HUDEP-2 (cell line): ENCODE measurements at regions not wholly inside any gene's neighbourhood (a gene's known extent, or its start where the extent isn't known, plus 50 kb on each side); places are given as distances from the start of the nearest gene placed in this dataset.

Experiments used
- DNase-seq, 76 experiments: peaks; one replicate each; lab custom pipeline; 2025; ENCODE audit not compliant: unreplicated experiment in 76 of 76; lab: John Stamatoyannopoulos, UW

DNA sequence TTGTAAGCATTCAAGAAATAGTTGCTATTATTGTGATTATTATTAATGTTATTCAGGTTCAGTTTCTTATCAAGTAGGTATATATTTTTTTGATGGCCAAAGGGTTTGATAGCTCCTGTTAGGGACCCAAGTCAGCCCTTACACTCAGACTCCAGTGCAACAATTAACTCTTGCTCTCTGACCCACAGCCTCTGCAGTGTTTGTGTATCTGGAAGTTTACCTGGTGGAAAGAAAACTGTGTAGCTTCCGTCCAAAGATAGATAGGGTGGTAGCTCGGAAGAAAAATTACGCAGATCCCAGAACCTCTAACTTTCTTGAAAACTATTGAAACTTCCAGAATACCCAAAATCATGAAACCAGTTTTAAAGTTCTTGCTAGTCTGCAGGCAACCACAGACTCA lies 58.6 kb upstream of the IGFBP2 start:
- no peak for DNase-seq

DNA sequence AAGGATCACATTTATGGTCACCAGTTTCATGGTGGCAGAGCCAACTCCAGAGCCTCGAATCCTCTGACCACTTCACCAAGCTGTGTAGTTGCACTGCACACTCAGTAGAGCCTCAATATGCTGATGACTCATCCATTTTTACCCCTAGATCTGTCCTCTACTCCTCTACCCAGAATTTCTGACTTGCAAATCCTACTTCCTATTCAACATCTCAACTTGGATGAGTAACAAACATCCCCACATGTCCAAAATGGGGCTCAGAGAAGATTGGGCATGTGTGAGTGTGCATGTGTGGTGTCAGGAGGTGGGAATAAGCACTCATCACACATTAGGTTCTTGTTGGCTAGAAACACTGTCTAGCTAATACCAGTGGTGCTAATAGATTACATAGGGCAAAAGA lies 57.8 kb upstream of the IGFBP2 start:
- no peak for DNase-seq

DNA sequence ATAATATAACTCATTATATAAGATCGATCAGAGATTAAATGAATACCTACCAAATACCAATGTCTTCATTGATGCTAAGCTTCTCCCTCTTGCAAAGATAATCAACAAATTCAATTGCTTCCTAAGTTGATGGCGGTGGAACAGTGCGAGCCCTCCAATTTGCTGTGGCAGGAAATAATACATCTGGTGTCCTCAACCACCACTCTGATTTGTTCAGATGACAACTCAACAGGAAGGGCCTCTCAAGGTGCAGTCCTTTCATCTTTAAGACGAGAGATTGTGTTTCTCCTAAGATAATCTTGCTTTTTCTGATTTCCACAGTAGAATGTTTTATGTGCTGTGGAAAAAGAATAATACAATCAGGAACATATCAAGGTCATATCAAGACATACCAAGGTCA lies 56.6 kb upstream of the IGFBP2 start:
- DNase-seq = no peak

DNA sequence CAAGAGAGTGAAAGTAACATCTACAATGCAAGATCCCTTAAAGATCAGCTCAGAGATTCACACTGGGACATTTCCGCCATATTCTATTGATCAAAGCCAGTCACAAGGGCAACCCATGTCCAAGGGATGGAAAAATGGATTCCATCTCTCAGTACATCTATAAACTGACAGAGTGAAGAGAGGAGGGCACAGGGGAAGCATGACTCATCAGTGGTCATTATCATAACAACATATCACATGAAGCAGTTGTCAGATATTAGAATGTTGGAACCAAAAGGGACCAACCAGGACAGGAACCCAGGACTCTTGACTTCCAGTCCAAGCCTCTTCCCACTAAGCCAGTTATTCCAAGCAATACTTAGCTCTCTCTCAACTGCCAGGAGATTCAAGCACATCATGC lies 54.9 kb upstream of the IGFBP2 start:
- DNase-seq = no peak

DNA sequence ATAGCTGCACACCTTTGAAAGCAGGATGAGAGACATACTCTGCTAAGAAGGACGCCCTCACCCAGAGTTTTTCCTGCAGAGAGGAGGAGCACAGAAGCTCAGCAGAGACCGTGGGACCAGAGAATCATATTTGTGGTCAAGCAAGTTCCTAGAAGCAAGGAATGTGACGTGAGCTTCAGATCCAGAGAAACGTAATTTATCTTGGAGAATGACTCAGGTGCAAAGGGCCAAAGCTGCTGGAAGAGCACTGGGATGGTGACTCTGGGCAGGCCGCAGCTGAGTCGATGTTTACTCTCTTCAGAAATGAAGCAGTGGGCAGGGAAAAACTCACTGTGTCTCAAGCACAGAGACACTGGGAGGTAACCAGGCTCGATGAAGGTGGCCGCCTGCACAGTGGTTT lies 50.1 kb upstream of the IGFBP2 start:
- DNase-seq = no peak
